GM23338 (cell line): ENCODE measurements at regions not wholly inside any gene's neighbourhood (a gene's known extent, or its start where the extent isn't known, plus 50 kb on each side); places are given as distances from the start of the nearest gene placed in this dataset.

ENCODE experiments used
- CREB1 ChIP-seq: fragments of 250-450 bp; sonication (Bioruptor Pico); IDR thresholded peaks from 2 replicates; pipeline ENCODE4 v1.5.0; 2020; ENCODE audit warnings: low read depth, mild to moderate bottlenecking, moderate library complexity
- CTCF ChIP-seq, 2 experiments: fragments of 200-600 bp in 1 of 2; sonication (generic) in 1 of 2; conservative IDR thresholded peaks; 2 replicates each; pipeline versions ENCODE4 v1.5.1 to v1.6.1; 2016 to 2017; ENCODE audit warnings: antibody characterized with exemption in 2 of 2, low read depth in 2 of 2, mild to moderate bottlenecking in 2 of 2, moderate library complexity in 1 of 2
- ETS1 ChIP-seq: IDR thresholded peaks from 2 replicates; pipeline ENCODE4 v1.6.1; 2016; ENCODE audit warnings: antibody characterized with exemption

GRCh38 chr13:109331011-109331433 is 455.4 kb downstream of the IRS2 start:
- TF ChIP-seq CTCF (conservative IDR thresholded peaks at IDR 0.05; ENCODE audit: low read depth in 2 of 2) (no peak), CREB1 (CRISPR knock-in tag) (no peak), ETS1 (no peak)
